Stromal cell of bone marrow (primary cell): ENCODE measurements at regions not wholly inside any gene's neighbourhood (a gene's known extent, or its start where the extent isn't known, plus 50 kb on each side); places are given as distances from the start of the nearest gene placed in this dataset.
"Not testable (repeated sequence)": the region's sequence is repeated elsewhere in the genome, so short reads cannot be mapped to it uniquely, and the experiment has no call there.

Experiments
- DNase-seq: peaks from one replicate; pipeline ENCODE4 v3.0.0-alpha.2; 2012; ENCODE audit warnings: low read depth

DNA sequence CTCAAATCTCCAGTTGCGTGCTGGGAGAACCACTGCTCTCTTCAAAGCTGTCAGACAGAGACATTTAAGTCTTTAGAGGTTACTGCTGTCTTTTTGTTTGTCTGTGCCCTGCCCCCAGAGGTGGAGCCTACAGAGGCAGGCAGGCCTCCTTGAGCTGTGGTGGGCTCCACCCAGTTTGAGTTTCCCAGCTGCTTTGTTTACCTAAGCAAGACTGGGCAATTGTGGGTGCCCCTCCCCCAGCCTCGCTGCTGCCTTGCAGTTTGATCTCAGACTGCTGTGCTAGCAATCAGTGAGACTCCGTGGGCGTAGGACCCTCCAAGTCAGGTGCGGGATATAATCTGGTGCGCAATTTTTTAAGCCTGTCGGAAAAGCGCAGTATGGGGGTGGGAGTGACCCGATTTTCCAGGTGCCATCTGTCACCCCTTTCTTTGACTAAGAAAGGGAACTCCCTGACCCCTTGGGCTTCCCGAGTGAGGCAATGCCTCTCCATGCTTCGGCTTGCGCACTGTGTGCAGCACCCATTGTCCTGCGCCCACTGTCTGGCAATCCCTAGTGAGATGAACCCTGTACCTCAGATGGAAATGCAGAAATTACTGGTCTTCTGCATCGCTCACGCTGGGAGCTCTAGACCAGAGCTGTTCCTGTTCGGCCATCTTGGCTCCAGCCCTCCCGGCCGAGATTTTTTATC, 414.8 kb upstream of the SYNCRIP start:
- DNase-seq, result not testable (repeated sequence)

DNA sequence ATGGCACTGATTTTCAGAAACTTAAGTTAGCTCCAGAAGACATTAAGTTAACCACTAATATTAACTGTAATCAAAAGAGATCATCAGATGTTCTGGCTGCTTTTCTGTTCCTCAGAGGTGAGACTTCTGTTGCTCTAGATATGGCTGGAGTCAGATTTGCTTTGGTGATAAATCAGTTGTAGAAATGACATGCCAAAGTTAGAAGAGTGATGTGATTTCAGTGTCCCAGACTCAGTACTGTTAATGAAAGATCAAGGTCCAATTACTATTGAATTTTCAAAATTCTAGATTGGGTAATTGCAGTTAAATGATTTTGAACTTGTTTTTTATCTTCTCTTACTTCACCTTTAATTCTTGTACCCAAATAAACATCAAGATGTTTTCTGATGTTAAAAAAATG, 402.4 kb upstream of the SYNCRIP start:
- no peak for DNase-seq

DNA sequence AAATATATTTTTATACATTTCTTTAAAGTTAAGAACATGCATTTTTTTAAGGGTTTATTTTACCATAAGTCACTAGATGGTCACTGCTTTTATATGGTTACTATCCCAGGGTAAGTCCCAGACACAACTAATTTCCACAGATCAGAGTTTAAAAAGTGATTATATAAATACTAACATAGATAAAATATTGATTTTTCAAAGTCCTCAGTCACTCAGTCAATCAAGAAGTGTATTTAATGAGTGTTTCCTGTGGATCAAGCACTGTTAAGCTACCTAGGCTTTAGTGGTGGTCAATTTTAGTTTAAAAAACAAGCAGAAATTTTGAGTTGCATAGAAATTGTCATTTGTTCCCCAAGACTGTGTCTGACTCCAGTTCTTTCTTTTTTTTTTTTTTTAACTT, 399.5 kb upstream of the SYNCRIP start:
- DNase-seq, result no peak

DNA sequence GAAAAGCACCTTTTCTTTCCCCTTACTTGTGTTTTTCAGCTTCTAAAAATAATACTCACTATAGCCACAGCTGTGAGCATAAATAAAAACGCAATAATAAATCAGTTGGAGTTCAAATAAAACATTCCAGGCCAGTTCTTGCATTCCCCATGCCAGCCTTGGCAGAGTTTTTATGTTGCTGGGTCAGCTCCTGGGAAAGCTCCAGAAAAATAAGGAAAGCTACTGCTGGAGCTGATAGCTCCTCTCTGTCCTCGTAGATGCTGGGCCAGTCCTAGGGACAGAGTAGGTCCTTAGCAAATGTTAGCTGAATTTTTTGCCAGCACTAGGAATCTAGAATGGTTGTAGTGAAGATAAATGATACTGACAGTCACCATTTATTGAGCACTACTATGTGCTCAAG, 389.0 kb upstream of the SYNCRIP start:
- DNase-seq, result no peak

DNA sequence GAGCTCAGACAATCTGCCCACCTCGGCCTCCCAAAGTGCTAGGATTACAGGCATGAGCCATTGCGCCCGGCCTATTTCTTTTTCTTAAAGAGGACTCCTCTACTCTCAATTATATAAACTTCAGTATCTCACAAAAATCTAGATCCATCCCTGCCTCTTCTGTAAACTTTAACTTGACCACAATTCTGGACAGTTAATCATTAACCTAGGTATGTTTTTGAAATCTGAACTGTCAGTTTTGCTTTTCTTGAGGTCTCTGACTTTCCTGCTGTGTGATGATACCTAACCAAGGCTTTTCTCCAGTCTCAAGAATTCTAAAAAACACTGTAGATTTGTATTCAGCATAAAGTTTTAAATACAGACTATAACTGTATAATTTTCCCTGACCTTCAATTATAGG, 388.2 kb upstream of the SYNCRIP start:
- no peak for DNase-seq

DNA sequence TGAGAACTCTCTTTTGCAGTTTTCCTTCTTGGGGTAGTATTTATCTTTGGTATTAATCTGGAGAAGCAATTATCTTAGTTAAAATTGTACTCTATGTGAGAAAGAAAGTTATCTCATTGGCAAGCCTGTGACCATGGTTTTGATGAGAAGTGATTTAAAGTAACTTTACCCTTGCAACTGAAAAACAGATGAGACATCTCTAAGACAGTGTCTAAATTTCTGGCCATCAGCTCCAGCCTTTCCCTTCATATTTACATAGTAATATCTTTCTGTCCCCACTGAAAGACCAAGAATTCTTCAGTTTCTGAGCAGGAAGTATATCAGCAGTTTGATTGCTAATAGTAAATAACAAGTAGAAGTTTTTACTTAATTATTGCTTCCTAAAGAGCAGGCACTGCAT, 386.1 kb upstream of the SYNCRIP start:
- no peak for DNase-seq

DNA sequence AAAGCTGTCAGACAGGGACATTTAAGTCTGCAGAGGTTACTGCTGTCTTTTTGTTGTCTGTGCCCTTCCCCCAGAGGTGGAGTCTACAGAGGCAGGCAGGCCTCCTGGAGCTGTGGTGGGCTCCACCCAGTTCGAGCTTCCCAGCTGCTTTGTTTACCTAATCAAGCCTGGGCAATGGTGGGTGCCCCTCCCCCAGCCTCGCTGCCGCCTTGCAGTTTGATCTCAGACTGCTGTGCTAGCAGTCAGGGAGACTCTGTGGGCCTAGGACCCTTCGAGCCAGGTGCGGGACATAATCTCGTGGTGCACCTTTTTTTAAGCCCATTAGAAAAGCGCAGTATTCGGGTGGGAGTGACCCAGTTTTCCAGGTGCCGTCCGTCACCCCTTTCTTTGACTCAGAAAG, 384.2 kb upstream of the SYNCRIP start:
- DNase-seq, result not testable (repeated sequence)

DNA sequence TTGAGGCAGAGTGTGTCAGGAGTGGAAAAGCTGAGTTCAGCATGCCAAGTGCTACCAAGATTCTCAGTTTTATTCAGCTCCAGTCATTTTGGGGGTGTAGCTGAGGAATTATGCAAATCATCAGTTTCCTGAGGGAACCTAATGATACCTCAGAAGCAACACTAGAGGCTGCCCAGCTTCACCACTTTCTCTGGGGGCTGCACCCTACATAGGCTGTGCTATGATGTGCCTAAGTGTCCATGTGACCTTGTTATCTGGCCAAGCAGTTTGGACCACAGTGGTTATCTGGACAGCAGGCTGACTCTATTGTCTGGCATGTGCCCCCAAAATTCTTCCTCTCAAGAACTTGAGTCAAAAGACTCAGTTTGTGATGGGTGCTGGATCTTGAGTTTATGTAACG, 374.6 kb upstream of the SYNCRIP start:
- DNase-seq, result no peak

DNA sequence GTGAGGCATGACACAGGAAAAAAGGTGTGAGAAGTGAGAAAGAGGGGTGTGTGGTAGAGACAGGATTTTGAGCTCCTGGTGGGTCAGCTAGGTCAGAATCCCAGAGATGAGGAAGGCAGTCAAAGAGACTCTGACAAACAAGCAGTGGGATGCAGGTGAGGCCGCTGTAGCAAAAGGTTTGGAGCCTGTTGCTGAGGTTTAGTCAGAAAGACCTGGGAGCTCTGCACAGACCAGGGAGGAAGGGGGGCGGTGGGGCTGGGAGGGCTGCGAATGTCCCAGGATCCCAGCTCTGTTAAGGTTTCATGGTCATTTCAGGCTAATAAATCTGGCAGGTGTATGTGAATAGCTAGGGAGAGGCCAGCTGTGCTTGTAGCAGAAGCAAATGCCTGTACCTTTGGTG, 373.9 kb upstream of the SYNCRIP start:
- no peak for DNase-seq

DNA sequence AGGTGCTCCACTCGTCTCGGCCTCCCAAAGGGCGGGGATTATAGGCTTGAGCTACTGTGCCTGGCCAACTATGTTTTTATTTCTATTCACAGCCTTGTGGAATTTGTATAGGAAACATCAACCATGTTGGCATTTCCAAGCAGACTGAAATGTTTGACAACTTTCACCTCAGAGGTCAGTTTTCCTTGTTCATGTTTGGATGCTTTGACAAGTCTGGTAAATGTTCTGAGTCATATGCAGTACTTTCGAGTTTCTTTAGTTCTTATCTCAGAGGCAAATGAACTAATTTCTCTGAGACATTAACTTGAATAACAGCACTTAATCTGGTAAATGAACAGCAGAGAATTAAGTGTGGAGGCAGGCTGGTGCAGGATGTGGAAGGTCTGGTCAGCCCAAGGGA, 373.4 kb upstream of the SYNCRIP start:
- DNase-seq, result no peak

DNA sequence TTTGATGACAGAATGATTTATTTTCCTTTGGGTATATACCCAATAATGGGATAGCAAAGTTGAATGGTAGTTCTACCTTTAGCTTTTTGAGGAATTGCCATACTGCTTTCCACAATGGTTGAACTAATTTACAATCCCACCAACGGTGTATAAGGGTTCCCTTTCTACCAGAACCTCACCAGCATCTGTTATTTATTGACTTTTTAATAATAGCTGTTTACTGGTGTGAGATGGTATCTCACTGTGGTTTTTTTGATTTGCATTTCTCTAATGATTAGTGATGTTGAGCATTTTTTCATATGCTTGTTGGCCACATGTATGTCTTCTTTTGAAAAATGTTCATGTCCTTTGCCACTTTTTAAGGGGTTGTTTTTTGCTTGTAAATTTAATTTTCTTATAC, 370.3 kb upstream of the SYNCRIP start:
- DNase-seq, result not testable (repeated sequence)

DNA sequence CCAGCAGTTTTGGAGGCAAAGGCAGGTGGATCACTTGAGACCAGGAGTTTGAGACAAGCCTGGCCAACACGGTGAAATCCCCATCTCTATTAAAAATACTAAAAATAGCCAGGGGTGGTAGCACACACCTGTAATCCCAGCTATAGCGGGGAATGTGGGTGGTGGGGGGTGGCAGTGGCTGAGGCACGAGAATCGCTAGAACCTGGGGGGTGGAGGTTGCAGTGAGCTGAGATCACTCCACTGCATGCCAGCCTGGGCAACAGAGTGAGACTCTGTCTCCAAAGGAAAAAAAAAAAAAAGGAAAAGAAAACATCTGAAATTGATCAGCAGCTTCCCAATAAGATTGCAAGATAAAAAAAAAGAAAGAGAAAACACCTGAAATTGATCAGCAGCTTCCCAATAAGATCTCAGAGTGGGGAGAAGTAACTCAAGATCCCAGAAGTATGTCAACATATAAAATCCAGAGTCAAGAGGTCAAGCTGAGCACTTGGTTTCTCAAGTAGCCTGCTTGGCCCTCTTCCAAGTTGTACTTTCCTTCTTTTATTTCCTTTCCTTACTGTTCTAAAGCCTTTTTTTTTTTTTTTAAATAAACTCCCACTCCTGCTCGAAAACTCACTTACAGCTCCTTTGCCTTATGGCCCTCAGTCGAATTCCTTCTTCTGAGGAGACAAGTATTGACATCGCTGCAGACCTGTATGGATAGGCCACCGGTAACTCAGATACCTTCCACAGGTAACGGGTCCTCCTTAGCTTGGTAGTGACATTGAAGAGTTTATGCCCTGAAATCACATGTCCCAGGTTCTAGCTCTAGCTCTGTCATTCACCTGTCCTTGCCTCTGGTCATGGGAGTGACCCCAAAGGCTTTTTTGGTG, 368.5 kb upstream of the SYNCRIP start:
- DNase-seq, result no peak

DNA sequence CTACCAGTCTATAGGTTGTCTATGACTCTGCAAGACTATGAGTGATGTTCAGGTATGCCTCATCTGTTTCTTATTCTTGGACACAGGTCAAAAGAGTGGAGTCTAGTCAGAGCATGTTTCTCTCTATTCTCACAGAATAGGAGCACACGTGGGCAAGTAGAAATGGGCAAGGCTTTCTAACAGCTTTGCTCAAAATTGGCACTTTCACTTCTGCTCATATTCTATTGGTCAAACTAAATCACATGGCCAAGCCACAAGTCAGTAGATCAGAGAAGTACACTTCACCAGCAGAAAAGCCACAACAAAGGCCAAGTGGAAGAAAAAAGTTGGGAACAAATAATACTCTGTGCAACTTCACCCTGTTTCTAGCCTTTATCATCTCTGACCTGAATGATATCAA, 354.5 kb upstream of the SYNCRIP start:
- DNase-seq, result no peak

DNA sequence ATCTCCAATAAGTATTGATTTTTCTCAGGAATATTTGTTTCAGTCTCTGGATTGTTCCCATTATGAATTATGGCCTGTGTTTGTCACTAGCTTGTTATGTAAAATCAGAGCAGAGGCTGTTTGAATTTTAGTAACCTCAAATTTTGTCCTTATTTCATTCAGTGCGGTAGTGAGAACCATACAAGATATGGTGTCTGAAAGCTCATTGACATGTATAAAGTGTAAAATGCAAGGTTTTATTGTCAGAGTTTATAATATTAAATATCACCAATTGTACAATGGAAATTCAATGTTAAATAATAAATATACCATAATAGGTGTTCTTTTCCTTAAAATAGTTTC, 353.3 kb upstream of the SYNCRIP start:
- DNase-seq, result no peak

DNA sequence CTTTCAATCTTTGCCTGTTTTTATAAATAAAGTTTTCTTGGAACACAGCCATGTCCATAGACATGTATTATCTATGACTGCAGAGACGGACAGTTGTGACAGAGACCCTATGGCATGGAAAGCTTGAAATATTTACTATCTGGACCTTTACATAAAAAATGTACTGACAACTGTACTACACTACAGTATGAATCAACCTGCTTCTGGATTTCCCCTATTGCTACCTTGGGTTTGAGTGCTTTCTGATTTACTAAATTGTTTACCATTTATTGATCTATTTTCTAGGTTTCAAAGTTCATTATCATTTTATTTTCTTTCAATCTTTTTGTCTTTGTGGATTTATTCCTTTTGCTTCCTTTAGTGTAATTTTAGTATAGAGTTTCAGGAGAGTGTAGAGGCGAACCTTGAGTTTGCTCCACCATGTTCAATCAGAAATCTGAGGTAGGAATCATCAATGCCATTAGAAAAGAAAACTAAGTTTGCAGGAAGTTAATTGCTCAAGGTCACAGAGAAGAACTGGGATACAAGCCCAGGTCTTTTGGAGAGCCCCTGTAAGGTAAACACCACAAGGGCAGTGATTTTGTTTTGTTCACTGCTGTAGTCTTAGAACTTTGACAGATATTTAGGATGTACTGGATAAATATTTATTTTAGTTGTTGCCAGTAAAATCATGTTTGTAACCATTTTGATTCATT, 352.8 kb upstream of the SYNCRIP start:
- no peak for DNase-seq

DNA sequence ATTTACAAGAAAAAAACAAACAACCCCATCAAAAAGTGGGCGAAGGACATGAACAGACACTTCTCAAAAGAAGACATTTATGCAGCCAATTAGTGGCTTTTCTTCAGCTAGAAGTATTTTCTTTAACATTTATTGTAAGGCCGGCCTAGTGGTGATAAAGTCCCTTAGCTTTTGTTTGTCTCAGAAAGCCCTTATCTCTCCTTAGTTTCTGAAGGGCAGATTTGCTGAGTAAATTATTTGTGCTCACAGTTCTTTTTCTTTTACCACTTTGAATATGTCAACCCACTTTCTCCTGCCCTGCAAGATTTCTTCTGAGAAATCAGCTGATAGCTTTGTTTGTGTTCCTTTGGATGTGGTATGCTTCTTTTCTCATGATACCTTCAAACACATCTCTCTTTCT, 344.0 kb upstream of the SYNCRIP start:
- no peak for DNase-seq

DNA sequence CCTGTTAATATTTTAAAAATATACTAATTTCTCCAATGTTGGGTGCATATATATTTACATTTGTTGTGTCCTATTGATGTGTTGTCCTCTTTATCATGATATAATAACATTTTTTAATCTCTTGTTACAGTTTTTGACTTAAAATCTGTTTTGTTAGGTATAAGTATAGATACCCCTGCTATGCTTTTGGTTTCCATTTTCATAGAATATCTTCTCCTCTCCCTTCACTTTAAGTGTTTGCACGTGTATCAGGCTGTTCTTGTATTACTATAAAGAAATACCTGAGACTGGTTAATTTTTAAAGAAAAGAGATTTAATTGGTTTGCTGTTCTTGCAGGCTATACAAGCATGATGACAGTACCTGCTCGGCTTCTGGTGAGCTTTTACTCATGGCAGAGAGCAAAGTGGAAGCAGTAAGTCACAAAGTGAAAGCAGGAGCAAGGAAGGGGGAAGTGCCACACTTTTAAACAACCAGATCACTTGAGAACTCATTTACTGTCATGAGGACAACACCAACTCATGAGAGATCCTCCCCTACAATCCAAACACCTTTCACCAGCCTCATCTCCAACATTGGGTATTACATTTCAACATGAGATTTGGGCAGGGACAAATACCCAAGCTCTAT, 340.5 kb upstream of the SYNCRIP start:
- DNase-seq, result no peak

DNA sequence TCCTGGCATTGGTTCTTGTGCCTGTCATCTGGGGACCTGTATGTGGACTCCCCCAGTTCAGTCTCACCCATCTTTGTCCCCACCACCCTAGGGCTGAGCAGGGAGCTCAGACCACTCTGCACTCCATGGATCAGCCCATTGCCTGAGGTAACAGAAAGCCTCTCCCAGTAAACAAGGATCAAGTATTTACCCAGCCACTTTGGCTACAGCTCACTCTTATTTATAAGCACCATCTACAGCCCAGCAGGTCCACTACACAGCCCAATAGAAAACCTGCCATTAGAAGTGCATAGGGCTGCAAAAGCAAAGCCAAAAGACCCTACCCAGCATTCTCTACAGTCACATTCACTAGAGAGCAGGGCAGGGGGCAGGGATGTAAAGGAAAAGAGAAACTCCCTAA, 335.0 kb upstream of the SYNCRIP start:
- DNase-seq, result no peak

DNA sequence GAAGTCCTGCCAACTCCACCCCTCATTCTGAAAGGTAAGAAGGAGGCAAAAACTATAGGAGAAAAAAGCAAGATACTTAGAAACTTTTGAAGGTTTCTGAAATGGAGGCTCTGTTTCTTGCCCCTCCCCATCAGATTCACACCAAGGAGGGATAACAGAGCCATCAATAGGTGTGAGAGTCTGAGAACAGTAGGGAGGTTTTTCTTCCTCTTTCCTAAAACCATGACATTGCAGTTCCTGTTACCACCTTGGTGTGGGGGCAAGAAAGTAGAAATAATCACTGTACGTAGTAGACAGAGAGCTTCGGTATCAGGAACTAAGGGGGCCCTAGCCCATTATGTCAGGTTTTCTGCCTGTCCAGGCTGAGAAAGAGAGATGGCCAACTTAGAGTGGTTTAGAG, 333.3 kb upstream of the SYNCRIP start:
- no peak for DNase-seq

DNA sequence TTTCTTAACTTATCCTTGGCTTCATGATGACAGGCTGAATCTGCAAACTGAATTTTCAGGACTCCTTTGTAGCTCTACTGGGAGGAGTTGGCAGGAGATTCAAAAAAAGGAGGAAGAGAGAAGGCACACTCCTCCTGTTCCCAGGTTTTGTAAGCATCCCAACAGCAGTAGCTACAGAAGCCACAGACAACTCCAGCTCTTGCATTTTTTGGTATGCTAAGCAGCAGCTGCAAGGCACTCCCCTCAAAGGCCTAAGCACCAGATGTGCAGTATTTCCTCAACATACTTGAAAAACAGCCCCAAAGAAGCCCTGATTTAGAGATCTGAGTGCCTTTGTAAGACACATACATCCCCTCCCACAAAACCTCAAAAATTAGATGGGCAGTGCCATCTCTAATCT, 328.6 kb upstream of the SYNCRIP start:
- no peak for DNase-seq

DNA sequence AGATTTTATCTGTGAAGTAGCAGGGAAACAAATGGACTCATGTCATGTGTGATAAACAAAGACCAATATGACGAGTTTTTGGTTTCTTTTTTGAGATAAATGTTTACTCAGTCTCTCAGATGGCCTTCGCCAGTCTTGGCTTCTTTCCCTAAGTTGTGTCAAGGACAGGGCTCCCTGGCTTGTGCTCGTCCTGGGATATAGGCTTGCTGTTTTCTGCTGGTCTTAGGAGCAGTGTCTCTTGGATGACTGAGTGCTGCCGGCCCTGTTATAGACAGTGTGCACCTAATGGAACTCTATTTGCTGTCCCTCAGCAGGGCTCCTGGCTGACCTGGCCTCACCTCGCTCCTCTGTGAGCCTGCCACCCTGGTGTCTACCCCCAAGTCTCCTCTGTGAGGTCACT, 324.1 kb upstream of the SYNCRIP start:
- no peak for DNase-seq

DNA sequence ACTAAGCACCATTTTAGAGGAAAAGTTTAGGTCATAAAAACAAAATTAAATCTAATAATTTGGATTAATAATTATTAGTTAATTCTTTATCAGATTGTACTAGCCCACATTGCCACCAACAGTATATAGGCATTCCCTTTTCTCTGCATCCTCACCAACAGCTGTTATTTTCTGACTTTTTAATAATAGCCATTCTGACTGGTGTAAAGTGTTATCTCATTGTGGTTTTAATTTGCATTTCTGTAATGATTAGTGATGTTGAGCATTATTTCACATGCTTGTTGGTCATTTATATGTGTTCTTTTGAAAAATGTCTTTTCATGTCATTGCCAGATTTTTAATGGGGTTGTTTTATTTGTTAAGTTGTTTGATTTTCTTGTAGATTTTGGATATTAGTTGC, 319.1 kb upstream of the SYNCRIP start:
- DNase-seq, result no peak

DNA sequence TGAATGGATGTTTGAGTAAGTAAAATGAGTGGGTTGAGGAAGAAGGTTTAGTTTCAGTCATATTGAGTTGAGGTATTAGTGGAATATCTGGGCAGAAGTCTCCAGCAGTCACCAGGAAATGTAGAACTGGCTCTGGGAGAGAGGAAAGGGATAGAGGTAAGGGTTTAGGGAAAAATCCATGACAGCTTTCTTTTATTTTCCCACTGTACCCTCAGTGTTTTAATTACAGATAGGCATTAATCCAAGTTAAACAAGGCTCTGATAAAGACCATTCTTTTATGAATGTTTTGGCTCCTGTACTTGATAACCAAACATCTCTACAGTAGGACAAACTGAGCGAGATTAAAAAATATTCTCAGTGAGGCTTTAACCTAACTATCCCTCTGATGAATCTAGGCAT, 318.4 kb upstream of the SYNCRIP start:
- DNase-seq, result no peak
